Activated CD4-positive, alpha-beta T cell treated with anti-CD3 and anti-CD28 coated beads for 24 hours (primary cell): ENCODE measurements at regions not wholly inside any gene's neighbourhood (a gene's known extent, or its start where the extent isn't known, plus 50 kb on each side); places are given as distances from the start of the nearest gene placed in this dataset.

Source experiments
- DNase-seq, 2 donors: peaks; one replicate each; pipeline ENCODE4 v3.0.0-alpha.2; 2020; ENCODE audit warnings: low read depth in 2 of 2

DNA sequence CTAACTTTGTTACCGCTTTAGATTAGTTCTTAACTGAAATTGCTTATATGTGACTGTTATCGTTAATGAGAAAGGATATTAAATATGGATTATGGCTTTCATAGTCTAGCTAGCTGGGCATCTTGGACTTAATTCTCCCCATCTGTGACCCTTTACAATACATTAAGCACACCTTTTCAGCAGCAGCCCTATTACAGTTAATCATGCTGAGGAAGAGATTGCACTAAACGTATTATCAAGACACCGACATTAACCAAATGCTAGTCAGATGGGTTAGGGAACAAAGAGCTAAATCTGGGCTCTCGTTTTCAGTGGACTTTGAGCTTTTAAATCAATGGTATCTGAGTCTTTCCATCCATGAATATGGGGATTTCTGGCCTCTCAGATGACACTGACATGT, 447.5 kb upstream of the DCN start:
- no peak for DNase-seq

DNA sequence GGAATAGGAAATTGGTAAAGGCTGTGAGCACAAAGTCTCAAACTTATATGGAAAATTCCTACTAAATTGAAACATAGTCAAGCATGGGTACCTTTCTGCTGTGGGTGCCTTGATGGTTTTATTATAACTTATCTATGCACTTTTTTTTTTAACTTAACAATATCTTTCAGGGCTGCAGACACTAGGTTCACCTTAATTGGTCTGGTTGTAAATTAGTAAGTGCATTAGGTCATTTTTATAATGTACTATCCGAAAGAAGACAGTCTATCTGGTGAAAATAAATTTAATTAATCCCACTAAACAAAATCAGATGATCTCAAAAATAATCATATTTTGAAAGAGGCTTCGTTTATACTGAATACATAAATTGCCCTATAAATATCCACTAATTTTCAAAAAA, 446.8 kb upstream of the DCN start:
- DNase-seq, result no peak

DNA sequence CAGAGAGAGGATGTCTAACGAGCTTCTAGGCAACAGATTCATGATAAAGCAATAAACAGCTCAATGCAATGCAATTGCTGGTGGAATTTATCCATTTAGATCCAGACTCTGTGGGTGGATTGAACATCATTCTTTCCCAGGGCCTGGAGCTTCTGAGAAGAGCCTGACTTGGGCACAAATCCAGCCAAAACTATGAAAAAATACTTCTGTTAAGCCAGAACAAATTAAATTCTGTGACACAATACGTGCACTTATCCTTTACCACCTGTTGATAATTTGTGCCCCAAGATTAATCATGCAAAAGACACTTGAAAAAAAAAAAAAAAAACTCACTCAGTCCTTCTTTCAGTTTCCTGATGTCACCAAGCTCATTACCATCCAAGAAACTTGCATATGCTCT, 446.0 kb upstream of the DCN start:
- DNase-seq, result no peak

DNA sequence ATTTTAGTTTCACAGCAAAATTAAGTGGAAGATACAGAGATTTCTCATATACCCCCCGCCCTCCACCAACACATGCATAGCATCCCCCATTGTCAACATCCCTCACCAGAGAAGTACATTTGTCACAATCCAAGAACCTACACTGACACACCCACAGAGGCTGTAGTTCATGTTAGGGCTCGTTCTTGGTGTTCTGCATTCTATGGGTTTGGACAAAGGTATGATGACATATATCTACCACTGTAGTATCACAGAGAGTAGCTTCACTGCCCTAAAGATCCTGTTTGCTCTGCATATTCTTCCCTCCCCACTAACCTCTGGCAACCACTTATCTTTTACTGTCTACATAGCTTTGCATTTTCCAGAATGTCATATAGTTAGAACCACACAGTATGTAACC, 444.6 kb upstream of the DCN start:
- no peak for DNase-seq

DNA sequence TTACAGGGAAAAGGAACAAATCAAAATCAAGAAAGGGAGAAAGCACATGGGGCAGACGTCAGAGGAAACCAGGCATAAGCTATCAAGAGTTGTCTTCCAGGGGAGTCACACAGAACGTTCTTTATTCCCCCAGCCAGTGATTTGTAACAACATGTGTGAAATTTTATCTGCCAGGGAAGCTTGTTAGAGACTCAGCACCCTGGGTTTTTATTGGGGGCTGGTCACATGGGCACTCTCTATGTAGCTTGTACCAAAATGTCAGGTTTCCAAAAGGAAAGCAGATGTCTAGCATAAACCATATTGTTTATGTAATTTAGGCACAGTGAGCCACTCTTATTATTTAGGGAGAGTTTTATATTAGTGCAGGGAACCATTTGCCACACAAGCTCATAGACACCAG, 440.4 kb upstream of the DCN start:
- no peak for DNase-seq

DNA sequence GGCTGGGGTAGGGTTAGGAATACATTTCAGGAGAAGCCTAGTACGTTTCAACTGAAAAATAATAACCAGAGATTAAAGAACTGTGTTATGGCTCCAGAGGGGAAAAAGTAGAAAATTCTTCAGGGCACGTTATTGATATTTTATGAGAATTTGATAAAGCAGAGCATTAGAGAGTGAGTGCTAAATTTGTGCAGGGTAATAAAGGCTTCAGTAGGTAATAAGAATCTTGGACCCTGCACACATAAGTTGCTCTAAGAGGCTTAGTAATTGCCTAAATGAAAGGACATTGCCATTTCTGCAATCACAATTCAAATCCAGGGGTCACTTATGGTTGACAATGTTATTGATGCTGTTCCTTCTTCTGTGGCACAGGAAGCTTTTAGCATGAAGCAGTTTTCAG, 439.4 kb upstream of the DCN start:
- no peak for DNase-seq

DNA sequence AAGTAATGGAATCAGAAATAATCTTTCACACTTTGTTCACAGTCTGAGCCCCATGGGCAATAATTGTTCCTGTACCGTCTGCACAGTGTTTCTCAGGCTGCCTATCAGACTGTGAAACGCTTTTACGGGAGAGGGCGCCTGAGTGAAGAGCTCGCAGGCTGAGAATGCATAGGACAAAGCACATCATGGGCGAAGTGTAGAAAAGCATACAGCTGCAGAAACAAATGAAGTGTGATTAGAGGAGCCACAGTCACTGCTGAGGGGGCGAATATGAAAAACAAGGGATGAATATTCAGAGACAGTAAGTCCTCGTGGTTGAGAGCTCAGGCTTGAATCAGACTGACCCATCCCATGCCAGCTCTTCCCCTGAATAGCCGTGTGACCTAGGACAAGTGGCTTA, 438.4 kb upstream of the DCN start:
- DNase-seq, result no peak

DNA sequence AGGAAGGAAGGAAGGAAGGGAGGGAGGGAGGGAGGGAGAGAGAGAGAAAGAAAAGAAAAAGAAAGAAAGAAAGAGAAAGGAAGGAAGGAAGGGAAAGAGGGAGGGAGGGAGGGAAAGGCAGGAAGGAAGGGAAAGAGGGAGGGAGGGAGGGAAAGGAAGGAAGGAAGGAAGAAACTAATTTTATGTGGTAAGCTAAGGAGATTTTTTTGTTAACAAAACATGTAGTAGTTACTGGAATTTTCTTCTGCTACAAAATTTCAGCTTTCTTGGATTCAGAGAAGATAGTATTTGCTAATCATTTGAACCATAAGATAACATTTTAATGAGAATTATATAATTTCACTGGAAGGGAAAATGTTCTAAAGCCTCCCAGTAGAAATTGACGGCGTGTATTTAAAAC, 437.8 kb upstream of the DCN start:
- no peak for DNase-seq

DNA sequence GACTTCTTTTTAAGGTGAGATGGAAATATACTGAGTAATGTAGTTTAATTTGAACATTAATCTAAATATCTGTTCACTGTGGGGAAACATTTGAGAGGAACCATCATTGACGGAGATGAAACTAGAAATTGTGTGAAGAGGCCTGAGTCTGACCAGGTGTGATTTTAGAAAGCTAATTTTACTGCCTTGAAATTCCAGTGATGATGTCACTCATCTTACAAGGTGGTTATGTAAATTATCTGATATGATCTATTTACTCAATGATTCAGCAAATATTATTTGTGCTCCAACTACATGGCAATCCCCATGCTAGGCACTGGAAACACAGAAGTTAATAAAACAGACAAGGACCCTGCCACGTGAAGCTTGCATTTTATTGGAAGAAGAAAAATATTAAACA, 435.7 kb upstream of the DCN start:
- DNase-seq, result no peak

DNA sequence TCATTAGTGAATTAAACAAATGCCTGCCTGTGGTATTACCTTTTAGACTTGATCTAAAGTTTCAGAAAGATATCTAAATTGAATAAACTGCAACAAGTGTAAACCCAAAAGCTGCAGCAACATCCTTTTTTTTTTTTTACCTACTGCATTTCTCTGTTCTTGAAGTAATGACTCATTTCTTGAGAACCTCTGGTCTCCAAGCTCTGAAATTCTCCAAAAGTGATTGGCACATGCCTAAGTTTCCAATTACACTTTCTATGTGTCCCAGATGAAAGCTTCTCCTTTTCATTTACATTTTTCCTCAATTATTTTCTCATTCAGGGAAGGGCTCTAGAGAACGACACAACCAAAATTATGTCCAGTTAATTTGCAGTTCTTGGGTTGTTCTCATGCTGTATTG, 435.2 kb upstream of the DCN start:
- no peak for DNase-seq

DNA sequence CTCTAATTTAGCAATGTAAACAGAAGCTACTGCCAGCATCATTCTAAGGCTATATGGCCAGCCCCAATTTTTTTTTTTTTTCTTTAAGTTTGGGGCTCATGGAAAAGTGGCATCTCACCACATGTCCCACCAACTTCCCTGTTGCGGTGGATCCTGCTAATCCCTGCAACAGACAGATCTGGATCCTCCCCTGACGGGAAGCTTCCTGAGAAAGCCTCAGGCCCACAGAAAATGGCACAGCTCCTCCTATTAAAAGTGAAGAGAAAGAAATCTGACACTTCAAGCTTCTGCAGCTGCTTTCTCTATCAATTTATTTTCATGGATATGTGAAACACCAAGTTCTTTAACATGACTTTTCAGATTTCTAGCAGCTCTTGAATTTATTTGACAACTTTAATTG, 433.8 kb upstream of the DCN start:
- DNase-seq, result no peak

DNA sequence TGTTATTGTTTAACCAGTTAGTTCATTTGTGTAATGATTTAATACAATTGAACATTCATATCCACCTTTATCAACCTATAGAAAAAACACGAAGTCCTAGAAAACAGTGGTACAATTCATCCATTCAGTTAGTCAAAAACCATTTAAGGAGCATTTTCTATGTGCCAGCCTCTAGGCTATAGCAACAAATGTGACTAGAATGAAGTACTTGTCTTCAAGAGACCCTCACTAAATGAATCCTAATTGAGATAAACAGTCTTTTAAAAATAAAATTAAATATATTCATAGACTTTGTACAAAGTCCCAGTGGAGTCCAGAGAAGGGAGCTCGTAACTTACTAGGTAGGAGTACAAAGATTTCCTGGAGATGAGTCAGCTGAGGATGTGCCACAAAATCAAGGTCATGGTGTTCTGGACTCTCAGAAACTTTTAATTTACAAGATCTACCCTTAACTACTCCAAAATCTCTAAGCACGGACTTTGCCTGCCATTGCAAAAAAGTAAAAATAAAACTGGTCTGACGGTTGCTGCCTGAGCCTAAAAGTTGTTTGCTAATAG, 430.7 kb upstream of the DCN start:
- no peak for DNase-seq

DNA sequence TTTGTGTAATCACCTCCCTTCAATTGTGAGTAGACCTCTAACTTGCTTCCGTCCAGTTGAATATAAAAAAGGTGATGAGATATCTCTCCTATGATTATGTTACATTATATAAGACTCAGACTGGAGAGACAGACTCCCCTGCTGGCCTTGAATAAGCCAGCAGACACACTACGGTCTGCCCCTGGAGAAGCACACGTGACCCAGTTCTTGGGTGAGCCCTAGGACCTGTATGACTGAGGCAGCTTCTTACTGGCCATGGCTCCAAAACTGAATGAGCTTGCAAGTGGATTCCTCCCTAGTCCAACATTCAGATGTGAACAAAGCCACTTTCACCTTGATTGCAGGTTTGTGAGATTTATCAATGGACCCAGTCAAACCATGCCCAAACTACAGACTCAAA, 427.9 kb upstream of the DCN start:
- no peak for DNase-seq

DNA sequence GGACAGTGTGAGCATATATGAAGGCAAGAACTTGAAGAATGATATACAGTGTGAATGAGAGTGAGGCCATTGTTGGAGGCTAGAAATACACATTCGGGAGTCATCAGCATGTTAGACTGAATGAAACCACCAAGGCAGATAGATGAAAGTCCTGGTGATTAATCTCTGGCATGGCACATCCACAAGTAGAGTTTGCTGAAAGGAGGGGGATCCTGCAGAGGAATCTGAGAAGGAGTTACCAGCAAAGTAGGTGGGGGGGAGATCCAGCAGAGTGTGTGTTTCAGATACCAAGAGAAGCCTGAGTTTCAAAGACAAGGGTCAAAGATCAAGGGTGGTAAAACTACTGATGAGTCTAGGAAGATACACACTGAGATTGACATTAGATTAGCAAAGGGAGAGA, 426.7 kb upstream of the DCN start:
- no peak for DNase-seq

DNA sequence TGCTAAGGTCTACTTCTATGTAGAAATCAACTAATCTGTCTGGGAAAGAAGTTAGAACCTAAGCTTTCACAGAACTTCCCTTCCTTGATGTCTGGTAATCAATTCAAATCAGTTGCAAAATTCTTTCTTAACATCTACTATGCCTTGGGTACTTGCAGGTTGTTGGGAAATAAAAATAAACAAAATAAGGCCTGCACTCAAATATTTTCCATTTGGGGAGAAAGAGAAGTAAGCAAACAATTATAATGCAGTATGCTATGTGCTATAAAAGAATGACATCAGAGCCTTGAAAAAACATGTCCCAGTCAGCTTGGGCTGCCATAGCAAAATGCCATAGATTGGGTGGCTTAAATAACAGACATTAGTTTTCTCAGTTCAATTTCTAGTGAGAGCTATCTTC, 425.9 kb upstream of the DCN start:
- DNase-seq, result no peak

DNA sequence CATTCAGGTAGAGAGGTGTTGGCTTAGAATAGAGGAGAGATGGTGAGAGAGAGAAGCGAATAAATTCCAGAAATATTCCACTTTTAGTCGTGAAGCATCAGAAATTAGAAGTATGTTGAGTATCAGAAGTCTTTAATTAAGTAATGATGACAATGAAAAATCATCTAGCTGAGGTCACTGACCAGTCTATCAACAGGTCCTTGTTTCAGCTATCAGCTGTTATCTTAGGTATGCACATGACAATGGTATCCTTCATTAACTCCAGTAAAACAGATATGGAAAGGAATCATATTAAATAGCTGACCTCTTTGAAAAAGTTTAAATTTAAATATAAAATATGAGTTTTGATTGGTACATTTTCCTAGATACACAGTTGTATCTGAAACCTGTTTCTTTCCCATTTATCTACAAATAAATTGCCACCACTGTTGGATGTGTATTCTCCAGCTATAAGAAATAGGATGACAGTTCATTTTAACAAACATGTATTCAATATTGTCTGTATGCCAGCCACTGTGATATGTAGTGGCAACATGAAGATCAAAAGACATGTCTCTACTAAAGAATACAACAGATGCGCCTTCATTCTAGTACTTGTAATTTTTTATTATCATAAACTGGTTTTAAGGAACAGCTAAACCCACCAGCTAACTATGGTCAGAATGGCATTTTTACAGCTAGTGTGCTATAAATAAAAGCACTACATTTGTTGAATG, 424.2 kb upstream of the DCN start:
- no peak for DNase-seq

DNA sequence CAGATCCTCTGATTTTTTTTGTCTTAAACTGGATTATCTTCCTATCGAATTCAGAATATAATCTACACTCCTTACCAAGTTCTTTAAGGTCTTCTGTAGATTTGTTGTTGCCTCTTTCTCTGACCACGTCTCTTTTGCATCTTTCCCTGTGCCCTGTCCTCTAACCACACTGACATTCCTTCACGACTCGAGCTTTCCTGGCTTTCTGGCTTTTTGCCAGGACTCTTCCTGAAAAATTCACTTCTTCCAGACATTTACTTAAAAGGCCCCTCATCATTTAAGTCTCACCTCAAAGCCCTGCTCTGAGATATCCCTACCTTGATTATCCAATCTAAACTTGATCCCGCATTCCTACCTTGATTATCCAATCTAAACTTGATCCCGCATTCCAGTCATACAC, 422.3 kb upstream of the DCN start:
- DNase-seq, result no peak

DNA sequence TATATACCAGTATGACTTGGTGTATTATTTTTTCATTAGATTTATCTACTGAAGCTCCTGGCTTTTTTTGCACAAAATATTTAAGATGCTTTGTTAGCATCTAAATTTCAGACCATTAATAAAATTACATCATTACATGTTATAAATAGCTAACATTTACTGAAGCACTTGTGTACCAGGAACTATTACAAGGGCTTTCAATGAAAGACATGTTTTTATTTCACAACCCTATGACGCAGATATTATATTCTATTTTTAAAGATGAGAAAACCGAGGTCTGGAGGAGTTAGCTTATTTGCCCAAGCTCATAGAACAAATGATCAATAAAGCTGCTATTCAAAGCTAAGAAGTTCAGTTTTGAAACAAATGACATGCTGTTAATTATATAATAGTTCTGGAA, 420.4 kb upstream of the DCN start:
- DNase-seq, result no peak

DNA sequence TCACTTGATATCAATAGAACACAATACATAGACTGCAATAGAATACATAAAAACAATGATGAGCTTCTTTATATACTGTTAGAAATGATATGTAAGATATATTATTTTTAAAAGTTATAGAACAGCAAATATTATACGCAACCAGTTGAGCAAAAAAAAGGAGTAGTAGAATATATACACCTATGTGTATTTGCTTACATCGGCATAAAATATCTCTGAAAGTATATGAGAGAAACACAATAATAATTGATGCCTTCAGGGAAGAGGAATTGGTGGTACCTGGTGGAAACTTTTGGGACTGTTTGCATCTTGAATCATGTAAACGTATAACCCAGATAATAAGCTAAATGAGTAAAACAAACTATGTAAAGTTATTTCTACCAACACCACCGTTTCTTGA, 418.4 kb upstream of the DCN start:
- DNase-seq, result no peak

DNA sequence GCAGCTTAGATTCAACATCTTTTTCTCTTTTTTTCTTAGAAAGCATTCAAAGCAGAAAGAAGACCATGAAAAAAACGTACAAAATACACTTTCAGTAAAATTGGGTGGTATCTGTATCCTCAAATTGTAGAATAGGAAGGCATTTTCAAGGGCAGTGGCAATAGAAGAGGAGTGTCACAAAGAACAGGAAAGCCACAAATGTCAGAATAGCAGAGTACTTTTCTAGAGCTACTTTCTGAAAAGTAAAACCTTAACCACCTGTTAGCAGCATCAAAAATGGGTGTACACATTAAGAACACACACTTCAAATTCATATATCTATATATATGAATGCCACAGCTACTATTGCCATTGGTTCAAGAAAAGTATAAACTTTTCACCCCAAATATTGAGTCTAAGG, 412.1 kb upstream of the DCN start:
- no peak for DNase-seq

DNA sequence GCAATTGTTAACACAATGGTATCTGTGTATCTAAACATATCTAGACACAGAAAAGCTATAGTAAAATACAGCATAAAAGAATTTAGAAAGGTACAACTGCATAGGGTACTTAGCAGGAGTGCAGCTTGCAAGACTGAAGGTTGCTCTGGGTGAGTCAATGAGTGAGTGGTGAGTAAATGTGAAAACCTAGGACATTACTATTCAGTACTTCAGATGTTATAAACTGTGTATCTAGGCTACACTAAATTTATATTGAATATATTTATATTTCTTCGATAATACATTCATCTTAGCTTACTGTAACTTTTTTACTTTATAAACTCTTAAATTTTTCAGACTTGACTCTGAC, 409.0 kb upstream of the DCN start:
- no peak for DNase-seq

DNA sequence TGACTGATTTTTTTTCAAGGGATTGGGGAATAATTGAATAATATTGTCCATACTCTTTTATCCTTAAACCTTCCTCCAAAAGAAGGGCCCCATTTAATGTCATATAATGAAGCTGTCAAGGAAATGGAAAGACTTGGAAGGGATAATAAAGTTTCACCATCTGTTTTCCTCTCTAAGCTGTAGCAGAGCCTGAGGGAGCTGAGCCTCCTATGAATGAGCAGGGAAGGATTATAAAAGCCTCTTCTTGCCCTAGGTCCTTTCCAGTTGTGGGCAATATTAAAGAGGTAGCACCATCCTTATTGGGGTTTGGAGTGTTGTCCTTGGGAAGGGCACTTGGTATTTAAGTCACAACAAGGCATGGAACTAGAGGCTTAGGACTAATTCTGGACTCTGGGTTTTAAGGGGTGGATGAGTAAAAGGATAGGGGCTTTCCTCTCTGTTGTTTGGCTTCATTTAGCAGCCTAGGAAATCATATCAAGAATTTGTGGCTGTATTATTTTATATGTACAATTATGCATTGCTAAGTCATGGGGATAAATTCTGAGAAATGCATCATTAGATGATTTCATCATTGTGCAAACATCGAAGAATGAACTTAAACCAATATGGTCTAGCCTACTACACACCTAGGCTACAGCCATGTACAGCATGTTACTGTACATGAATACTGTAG, 408.5 kb upstream of the DCN start:
- DNase-seq, result no peak

DNA sequence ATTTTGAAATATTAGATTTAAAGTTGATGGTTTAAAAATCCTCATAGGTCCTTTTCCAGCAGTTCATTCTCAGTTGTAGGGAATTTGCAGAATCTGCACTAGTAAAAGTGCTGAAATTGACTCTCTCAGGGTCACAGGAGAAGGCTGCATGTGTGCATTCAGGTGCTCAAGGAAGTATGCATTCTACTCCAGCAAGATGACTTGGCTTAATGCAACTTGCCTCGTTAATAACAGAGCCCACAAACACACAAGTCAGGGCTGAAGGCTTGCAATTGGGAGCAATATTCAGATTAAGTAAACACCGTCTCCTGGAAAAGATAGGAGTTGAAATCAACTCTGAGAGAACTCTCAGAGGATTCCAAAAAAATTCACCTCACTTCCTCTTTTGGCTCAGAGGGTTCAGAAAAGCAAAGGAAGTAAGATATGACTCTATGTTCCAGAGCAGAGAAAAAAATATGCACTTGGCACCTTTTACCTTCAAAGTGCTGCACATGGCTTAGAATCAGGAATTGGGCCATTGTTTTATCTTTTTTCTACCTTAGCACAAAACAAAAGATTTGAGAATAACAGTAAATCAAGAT, 406.3 kb upstream of the DCN start:
- no peak for DNase-seq
